Thoracic aorta (tissue), 2 donors: ENCODE measurements at regions not wholly inside any gene's neighbourhood (a gene's known extent, or its start where the extent isn't known, plus 50 kb on each side); places are given as distances from the start of the nearest gene placed in this dataset.

Experiments used
- ATAC-seq: fragments of 150-250 bp; one replicate; pipeline ENCODE4 v1.8.0; 2017; ENCODE audit warnings: low read depth; ENCODE audit not compliant: insufficient number of reproducible peaks, low FRiP score
- DNase-seq: peaks from one replicate; pipeline ENCODE4 v3.0.0-alpha.2; 2020; ENCODE audit warnings: low spot score
- H3K27ac ChIP-seq, 2 donors: fragments of 200-600 bp; sonication (generic); 1 replicate in 1 of 2; 2 replicates in 1 of 2; pipeline ENCODE4 v1.5.1; 2016; ENCODE audit warnings: mild to moderate bottlenecking in 2 of 2, moderate library complexity in 2 of 2
- H3K27me3 ChIP-seq: fragments of 200-600 bp; sonication (generic); replicated peaks from 2 replicates; pipeline ENCODE4 v1.6.0; 2016; ENCODE audit warnings: mild to moderate bottlenecking; ENCODE audit not compliant: insufficient read depth
- H3K36me3 ChIP-seq: fragments of 200-600 bp; sonication (generic); one replicate; pipeline ENCODE4 v1.5.1; 2016
- H3K4me1 ChIP-seq, 2 donors: fragments of 200-600 bp; sonication (generic); 1 replicate in 1 of 2; 2 replicates in 1 of 2; pipeline versions ENCODE4 v1.5.1 to v1.6.0; 2016; ENCODE audit warnings: low read depth in 2 of 2, mild to moderate bottlenecking in 1 of 2; ENCODE audit not compliant: control insufficient read depth in 1 of 2
- H3K4me3 ChIP-seq: fragments of 200-600 bp; sonication (generic); 2 replicates; pipeline ENCODE4 v1.5.1; 2016; ENCODE audit warnings: mild to moderate bottlenecking
- H3K9me3 ChIP-seq: fragments of 200-600 bp; sonication (generic); 2 replicates; pipeline ENCODE4 v1.5.1; 2016
- TF ChIP-seq, protein P1 (sequence below): fragments of 200-600 bp; sonication (generic); IDR thresholded peaks from one replicate; pipeline ENCODE4 v1.5.1; 2019; ENCODE audit warnings: antibody characterized with exemption

DNA sequence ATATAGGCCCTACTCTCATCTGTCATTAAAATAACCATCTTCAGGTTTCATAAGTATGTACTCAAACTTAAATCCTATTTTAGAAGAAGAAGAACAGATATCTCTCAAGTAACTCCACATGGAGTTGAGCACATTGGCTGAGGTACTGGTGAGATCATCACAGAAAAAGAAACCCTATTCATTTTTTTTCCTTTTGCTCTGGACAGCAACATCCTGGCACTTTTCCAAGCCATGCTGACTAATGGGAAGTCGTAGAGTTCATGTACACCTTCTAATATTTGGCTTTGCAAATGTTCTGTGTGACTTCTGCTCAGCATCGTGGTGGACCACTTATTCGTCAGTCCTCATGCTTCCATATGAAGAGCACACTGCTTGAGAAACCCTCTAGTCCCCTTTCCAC is 336.0 kb upstream of the KCNH8 start:
- Histone ChIP-seq H3K4me3 (no peak overlapping the region), H3K27ac (no peak overlapping the region), H3K36me3 (no peaks in the 10 kb centered on the region), H3K9me3 (no peaks in the 10 kb centered on the region), H3K27me3 (no peaks in the 10 kb centered on the region), H3K4me1 (no peaks in the 10 kb centered on the region)
- TF ChIP-seq, protein P1, sequence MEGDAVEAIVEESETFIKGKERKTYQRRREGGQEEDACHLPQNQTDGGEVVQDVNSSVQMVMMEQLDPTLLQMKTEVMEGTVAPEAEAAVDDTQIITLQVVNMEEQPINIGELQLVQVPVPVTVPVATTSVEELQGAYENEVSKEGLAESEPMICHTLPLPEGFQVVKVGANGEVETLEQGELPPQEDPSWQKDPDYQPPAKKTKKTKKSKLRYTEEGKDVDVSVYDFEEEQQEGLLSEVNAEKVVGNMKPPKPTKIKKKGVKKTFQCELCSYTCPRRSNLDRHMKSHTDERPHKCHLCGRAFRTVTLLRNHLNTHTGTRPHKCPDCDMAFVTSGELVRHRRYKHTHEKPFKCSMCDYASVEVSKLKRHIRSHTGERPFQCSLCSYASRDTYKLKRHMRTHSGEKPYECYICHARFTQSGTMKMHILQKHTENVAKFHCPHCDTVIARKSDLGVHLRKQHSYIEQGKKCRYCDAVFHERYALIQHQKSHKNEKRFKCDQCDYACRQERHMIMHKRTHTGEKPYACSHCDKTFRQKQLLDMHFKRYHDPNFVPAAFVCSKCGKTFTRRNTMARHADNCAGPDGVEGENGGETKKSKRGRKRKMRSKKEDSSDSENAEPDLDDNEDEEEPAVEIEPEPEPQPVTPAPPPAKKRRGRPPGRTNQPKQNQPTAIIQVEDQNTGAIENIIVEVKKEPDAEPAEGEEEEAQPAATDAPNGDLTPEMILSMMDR, result no peak
- DNase-seq (no peak), ATAC-seq (no peak)

DNA sequence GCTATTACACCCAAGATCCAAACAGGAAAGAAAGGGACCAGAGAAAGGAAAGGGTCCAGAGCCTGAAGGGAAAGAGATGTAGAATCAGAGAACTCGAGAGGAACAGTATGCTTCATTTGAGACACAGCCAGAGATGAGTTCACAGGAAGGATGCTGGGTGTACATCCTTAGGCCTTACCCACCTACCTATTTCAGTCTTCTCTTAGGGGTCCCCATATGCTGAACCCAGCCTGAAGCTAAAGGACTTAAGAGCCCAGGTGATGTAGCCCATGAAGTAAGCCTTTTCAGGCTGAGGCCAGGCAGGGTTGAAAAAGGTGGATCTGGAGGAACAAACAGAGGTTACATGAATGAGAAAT is 338.0 kb upstream of the KCNH8 start:
- TF ChIP-seq, protein P1, result no peak
- Histone ChIP-seq H3K4me1 (no peaks in the 10 kb centered on the region), H3K27me3 (no peaks in the 10 kb centered on the region), H3K36me3 (no peaks in the 10 kb centered on the region), H3K4me3 (no peak overlapping the region), H3K9me3 (no peaks in the 10 kb centered on the region), H3K27ac (no peak overlapping the region)
- DNase-seq (no peak), ATAC-seq (no peak)

DNA sequence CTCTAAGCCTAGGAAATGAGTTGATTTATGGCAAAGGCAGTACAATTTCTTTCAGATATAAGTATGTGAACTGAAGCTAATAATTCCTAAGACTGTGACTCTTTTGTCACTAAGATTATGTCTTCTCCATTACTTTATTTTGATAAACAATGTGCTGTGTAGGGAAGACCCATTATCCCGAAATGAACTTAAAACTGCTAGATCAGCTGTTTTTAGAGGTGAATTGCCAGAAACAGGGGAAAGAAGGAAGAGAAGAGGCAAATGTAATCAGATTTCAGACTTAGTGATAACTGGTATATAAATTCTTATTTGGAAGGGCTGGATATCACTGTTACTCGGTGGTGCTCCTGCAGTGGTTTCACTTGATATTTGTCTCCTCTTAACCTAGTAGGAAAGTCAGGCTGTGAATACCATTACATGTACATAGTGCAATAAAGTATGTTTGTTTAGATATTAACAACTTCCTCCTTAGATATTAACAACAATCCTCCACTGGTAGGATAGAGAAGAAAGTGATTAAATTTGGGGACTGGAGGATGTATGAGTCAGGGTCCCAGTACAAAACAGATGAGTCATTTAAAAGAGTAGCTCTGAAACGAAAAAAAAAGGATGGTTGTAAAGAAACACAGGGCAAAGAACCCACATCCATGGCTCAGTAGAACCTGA is 338.5 kb upstream of the KCNH8 start:
- H3K4me3 ChIP-seq, result no peak overlapping the region
- TF ChIP-seq, protein P1, result no peak
- H3K27me3 ChIP-seq, result no peaks in the 10 kb centered on the region
- H3K9me3 ChIP-seq, result no peaks in the 10 kb centered on the region
- ATAC-seq, result no peak
- no peak overlapping the region for H3K27ac ChIP-seq
- no peaks in the 10 kb centered on the region for H3K36me3 ChIP-seq
- no peaks in the 10 kb centered on the region for H3K4me1 ChIP-seq
- no peak for DNase-seq

DNA sequence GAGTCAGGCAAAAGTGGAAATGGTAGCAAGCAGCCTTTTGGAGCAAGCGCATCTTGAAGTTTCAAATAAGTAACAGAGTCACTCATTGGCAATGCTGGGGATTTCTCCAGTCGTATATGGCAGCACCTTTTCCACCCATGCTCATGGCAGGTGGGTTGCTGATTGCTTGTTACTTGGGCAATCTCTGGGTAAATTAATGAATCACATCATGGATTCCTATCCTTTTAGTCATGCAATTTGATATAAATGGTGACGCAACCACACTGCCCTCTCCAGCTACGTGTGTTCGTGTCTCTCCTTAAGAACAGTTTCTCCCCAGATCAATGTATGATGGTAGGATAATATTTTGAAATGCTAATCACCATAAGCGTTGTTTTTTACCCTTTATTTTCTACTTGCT is 339.9 kb upstream of the KCNH8 start:
- Histone ChIP-seq H3K36me3 (no peaks in the 10 kb centered on the region), H3K4me3 (no peak overlapping the region), H3K9me3 (no peaks in the 10 kb centered on the region), H3K27me3 (no peaks in the 10 kb centered on the region), H3K4me1 (no peaks in the 10 kb centered on the region), H3K27ac (no peak overlapping the region)
- DNase-seq (no peak), ATAC-seq (no peak)
- TF ChIP-seq, protein P1, result no peak

DNA sequence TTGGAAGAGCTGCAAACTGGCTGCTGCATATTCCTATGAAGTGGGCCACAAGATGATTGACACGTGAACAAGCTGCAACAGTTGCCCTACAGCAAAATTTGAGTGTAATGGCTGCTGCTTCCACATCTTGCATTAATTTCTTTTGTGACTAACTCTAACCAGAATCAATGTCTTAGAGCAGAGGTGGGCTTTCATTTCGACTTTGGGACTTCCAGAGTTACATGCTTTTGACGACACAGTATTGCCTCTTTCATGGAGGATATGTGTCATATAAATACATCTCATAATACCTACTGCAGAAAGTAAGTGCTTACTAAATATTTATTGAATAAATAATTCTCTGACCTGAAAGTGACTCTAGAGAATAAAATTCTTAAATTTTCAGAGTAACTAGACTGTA is 340.7 kb upstream of the KCNH8 start:
- H3K36me3 ChIP-seq, result no peaks in the 10 kb centered on the region
- no peaks in the 10 kb centered on the region for H3K4me1 ChIP-seq
- no peaks in the 10 kb centered on the region for H3K27me3 ChIP-seq
- DNase-seq, result no peak
- no peak overlapping the region for H3K27ac ChIP-seq
- no peaks in the 10 kb centered on the region for H3K9me3 ChIP-seq
- no peak for ATAC-seq
- no peak overlapping the region for H3K4me3 ChIP-seq
- TF ChIP-seq, protein P1, result no peak
